NCI-H748 (cell line): ENCODE measurements at regions not wholly inside any gene's neighbourhood (a gene's known extent, or its start where the extent isn't known, plus 50 kb on each side); places are given as distances from the start of the nearest gene placed in this dataset.
"Not testable (repeated sequence)": the region's sequence is repeated elsewhere in the genome, so short reads cannot be mapped to it uniquely, and the experiment has no call there.

ENCODE experiments used
- DNase-seq: peaks from one replicate; lab custom pipeline; 2025; ENCODE audit not compliant: unreplicated experiment; lab: John Stamatoyannopoulos, UW

- DNase-seq, result not testable (repeated sequence)
Observed at GRCh38 chrX:83749736-83750135, 111.2 kb upstream of the CYLC1 start.

- not testable (repeated sequence) for DNase-seq
Observed at GRCh38 chrX:83750451-83750850, 110.5 kb upstream of the CYLC1 start.

GRCh38 chrX:83759872-83760271, 101.1 kb upstream of the CYLC1 start:
- peak; percentile 28 for DNase-seq

DNA sequence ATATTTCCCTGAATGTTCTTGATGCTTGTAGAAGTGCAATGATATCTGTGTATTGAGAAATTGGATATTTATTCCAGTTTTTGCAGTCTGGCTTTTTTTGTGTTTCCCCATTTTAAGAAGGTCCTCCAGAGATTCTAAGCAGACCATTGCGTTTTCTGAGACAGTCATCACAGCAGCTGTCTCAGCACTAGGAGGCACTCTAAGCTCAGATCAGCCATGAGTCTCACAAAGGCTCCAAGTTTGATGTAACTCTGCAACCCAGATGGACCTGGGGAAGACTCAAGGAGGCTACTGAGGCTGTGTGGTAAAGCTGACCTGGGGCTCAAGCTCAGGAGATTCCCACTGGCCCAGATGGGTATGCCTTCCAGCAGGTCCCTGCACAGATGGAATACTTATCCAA, 89.3 kb upstream of the CYLC1 start:
- peak; percentile 21 for DNase-seq
